ENCODE measurements at regions not wholly inside any gene's neighbourhood (a gene's known extent, or its start where the extent isn't known, plus 50 kb on each side); places are given as distances from the start of the nearest gene placed in this dataset.

DNA sequence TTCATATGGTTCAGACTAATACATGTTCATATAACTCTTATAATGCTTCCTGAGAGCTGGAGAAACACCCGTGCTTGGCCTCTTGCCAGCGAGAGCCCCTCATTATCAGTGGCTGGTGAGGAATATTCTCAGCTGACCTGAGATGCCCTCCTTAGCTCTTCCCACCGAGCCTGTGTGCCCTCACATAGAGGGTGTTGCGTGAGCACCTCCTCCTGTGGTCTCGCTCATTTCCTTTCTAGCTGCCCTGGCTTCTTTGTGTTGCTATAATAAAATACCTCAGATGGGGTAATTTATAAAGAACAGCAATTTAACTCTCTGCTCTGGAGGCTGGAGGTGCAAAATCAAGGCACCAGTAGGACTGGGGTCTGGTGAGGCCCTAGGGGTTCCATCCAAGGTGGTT lies 80.5 kb upstream of the ALKAL2 start:
- 70 to 74% methylated on average over 5 of the region's 5 CpGs for WGBS, 2 donors
- H3K4me3 ChIP-seq (replicated peaks in 1 of 3) = no peak overlapping the region
- no peaks in the 10 kb centered on the region for H3K36me3 ChIP-seq
- no peak for DNase-seq
- H3K4me1 ChIP-seq = no peaks in the 10 kb centered on the region
- no peak for TF ChIP-seq POLR2A (IDR thresholded peaks at IDR 0.05)
- TF ChIP-seq, protein P1, sequence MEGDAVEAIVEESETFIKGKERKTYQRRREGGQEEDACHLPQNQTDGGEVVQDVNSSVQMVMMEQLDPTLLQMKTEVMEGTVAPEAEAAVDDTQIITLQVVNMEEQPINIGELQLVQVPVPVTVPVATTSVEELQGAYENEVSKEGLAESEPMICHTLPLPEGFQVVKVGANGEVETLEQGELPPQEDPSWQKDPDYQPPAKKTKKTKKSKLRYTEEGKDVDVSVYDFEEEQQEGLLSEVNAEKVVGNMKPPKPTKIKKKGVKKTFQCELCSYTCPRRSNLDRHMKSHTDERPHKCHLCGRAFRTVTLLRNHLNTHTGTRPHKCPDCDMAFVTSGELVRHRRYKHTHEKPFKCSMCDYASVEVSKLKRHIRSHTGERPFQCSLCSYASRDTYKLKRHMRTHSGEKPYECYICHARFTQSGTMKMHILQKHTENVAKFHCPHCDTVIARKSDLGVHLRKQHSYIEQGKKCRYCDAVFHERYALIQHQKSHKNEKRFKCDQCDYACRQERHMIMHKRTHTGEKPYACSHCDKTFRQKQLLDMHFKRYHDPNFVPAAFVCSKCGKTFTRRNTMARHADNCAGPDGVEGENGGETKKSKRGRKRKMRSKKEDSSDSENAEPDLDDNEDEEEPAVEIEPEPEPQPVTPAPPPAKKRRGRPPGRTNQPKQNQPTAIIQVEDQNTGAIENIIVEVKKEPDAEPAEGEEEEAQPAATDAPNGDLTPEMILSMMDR (IDR thresholded peaks at IDR 0.05) = no peak
- intact Hi-C loops (cut with DNase I) = no loop called here
- no peaks in the 10 kb centered on the region for H3K27me3 ChIP-seq
- H3K9me3 ChIP-seq = no peaks in the 10 kb centered on the region
- no peak overlapping the region for H3K27ac ChIP-seq

DNA sequence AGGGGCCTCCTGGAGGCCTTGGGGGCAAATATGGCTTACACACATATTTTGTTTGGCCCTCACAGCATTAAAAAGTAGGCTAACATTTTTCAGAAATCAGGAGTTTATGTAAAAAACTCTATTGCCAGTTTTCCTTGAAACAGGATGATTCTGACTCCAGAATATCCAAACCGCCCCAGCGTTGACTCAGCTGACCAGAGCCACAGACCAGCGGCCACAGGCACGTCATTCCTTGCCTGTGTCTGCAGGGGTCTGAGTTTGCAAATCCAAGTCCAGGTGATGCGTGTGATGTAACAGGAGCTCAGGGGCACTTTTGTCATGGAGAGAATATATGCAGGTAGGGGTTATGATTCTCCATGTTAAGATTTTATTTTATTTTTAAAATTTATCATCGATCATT lies 79.4 kb upstream of the ALKAL2 start:
- no peaks in the 10 kb centered on the region for H3K9me3 ChIP-seq
- H3K4me3 ChIP-seq (replicated peaks in 1 of 3) = no peak overlapping the region
- TF ChIP-seq, protein P1 (IDR thresholded peaks at IDR 0.05) = no peak
- TF ChIP-seq POLR2A (IDR thresholded peaks at IDR 0.05) = no peak
- no peaks in the 10 kb centered on the region for H3K27me3 ChIP-seq
- no peak overlapping the region for H3K27ac ChIP-seq
- no peak for DNase-seq
- 85 to 86% methylated on average over 6 of the region's 6 CpGs for WGBS, 2 donors
- no peaks in the 10 kb centered on the region for H3K36me3 ChIP-seq
- intact Hi-C loops (cut with DNase I) = no loop called here
- H3K4me1 ChIP-seq = no peaks in the 10 kb centered on the region

DNA sequence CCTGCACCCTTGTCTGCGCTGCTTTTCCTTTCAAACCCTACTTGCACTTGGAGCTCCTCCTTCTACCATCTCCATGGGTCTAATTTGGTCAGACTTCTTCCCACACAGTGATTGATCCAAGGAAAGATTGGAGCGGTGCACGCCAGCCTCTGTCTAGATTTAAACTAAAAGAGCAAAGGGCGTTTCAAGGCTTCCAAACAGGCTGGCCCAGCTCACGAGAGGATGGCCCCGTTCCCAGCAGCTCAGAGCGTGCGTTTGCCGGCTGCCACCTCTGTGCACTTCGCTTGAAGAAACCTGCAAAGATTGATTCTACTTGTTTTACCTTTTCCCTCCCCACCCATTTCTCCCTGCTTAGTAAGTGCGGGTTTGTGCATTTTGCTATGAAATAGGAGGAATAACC lies 78.8 kb upstream of the ALKAL2 start:
- Histone ChIP-seq H3K27ac (no peak overlapping the region), H3K36me3 (no peaks in the 10 kb centered on the region), H3K27me3 (no peaks in the 10 kb centered on the region), H3K4me1 (no peaks in the 10 kb centered on the region), H3K9me3 (no peaks in the 10 kb centered on the region), H3K4me3 (replicated peaks in 1 of 3) (no peak overlapping the region)
- WGBS, 2 donors = 78% methylated on average over 11 of the region's 11 CpGs
- DNase-seq = no peak
- intact Hi-C loops (cut with DNase I) = no loop called here
- TF ChIP-seq POLR2A (IDR thresholded peaks at IDR 0.05) = no peak
- TF ChIP-seq, protein P1 (IDR thresholded peaks at IDR 0.05) = no peak

DNA sequence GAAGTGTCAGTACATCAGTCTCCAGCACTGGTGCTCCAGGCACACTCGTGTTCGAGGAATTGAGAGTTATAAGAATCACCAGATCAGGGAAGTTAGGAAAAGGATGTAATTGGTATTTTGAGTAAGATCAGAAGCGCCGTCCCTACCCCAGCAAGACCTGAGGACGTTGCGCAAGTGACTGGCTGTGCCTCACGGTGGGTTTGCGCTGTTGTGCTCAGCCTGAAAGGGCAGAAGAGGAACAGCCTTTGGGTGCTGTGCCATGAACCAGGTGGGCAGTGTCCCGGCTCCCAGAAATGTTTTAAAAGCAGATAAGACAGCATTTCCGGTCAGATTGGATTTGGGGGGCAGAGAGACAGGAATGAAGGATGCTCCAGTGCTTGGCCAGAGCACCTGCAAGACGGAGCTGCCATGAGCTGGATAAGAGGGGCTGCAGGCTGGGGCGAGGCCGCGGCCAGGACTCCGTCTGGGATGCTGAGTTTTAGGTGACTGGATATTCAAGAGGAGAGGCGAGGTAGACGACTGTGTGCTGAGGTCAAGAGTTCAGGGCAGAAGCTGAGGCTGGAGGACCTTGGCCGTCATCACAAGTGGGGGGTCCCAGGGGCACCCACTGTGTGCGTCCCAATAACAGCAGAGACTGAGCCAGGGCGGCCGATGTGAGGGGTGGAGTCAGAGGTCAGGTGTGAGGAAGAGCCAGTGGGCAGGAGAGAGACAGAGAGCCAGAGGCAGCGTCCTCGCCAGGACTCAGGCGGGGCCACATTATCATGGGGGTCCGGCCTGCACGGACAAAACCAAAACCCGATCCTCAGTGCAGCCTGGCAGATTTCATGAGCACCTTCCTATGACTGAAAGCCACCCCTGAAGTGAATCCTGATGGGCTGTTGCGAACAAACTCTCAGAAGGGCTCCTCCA lies 77.7 kb upstream of the ALKAL2 start:
- intact Hi-C loops (cut with DNase I) = no loop called here
- Histone ChIP-seq H3K27ac (no peak overlapping the region), H3K4me1 (no peaks in the 10 kb centered on the region), H3K4me3 (replicated peaks in 1 of 3) (no peak overlapping the region), H3K27me3 (no peaks in the 10 kb centered on the region), H3K9me3 (no peaks in the 10 kb centered on the region), H3K36me3 (no peaks in the 10 kb centered on the region)
- TF ChIP-seq, protein P1 (IDR thresholded peaks at IDR 0.05) = no peak
- no peak for TF ChIP-seq POLR2A (IDR thresholded peaks at IDR 0.05)
- 73 to 74% methylated on average over 28 of the region's 28 CpGs for whole genome bisulfite sequencing, 2 donors
- no peak for DNase-seq

DNA sequence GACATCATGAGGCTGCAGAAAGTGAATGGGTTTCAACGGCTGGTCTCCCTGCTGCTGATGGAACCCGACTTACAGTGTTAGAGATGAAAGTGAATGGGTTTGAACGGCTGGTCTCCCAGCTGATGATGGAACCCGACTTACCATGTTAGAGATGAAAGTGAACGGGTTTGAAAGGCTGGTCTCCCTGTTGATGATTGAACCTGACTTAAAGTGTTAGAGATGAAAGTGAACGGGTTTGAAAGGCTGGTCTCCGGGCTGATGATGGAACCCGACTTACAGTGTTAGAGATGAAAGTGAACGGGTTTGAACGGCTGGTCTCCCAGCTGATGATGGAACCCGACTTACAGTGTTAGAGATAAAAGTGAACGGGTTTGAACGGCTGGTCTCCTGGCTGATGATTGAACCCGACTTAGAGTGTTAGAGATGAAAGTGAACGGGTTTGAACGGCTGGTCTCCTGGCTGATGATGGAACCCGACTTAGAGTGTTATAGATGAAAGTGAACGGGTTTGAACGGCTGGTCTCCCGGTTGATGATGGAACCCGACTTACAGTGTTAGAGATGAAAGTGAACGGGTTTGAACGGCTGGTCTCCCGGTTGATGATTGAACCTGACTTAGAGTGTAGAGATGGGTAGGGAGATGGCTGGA lies 76.1 kb upstream of the ALKAL2 start:
- Histone ChIP-seq H3K36me3 (no peaks in the 10 kb centered on the region), H3K9me3 (no peaks in the 10 kb centered on the region), H3K27ac (no peak overlapping the region), H3K4me1 (no peaks in the 10 kb centered on the region), H3K27me3 (no peaks in the 10 kb centered on the region), H3K4me3 (replicated peaks in 1 of 3) (no peak overlapping the region)
- intact Hi-C loops (cut with DNase I) = no loop called here
- 92% methylated on average over 24 of the region's 24 CpGs for WGBS, 2 donors
- no peak for TF ChIP-seq POLR2A (IDR thresholded peaks at IDR 0.05)
- TF ChIP-seq, protein P1 (IDR thresholded peaks at IDR 0.05) = no peak
- no peak for DNase-seq

Measured in thyroid gland (tissue), 4 donors.